ENCODE measurements at regions not wholly inside any gene's neighbourhood (a gene's known extent, or its start where the extent isn't known, plus 50 kb on each side); places are given as distances from the start of the nearest gene placed in this dataset.

- Histone ChIP-seq H3F3A (ENCODE audit: insufficient read depth, low read length, poor library complexity, severe bottlenecking) (no peaks in the 10 kb centered on the region), H3K27ac (ENCODE audit: low read length) (no peak overlapping the region), H3K4me3 (ENCODE audit: low read length) (no peak overlapping the region), H4K20me1 (ENCODE audit: insufficient read depth) (no peaks in the 10 kb centered on the region), H3K27me3 (ENCODE audit: insufficient read depth, low read depth, low read length) (no peaks in the 10 kb centered on the region), H3K9me3 (ENCODE audit: low read length) (no peaks in the 10 kb centered on the region), H3K4me2 (ENCODE audit: low read length) (no peak overlapping the region), H3K79me2 (replicated peaks; ENCODE audit: insufficient read depth, low read length) (no peaks in the 10 kb centered on the region), H2AFZ (ENCODE audit: low read depth, low read length) (no peak overlapping the region), H3K36me3 (ENCODE audit: insufficient read depth, low read length) (no peaks in the 10 kb centered on the region), H3K9ac (ENCODE audit: low read length) (no peak overlapping the region), H3K9me2 (ENCODE audit: insufficient read depth, low read length) (no peaks in the 10 kb centered on the region)
- TF ChIP-seq MXI1 (conservative IDR thresholded peaks at IDR 0.05; ENCODE audit: poor library complexity, severe bottlenecking) = no peak
- no peak for TF ChIP-seq EZH2 (IDR thresholded peaks at IDR 0.05; ENCODE audit: borderline replicate concordance, insufficient read depth, low read length, poor library complexity, severe bottlenecking)
- TF ChIP-seq SMC3 (conservative IDR thresholded peaks at IDR 0.05; ENCODE audit: poor library complexity) = no peak
Observed at GRCh38 chr7:85737426-85737825, 550.6 kb upstream of the SEMA3D start.

GRCh38 chr7:85736085-85736484 lies 549.2 kb upstream of the SEMA3D start:
- no peak overlapping the region for H3K27ac ChIP-seq (ENCODE audit: low read length)
- H3K9me3 ChIP-seq (ENCODE audit: low read length) = no peaks in the 10 kb centered on the region
- H3K36me3 ChIP-seq (ENCODE audit: insufficient read depth, low read length) = no peaks in the 10 kb centered on the region
- H3K79me2 ChIP-seq (replicated peaks; ENCODE audit: insufficient read depth, low read length) = no peaks in the 10 kb centered on the region
- no peaks in the 10 kb centered on the region for H3K27me3 ChIP-seq (ENCODE audit: insufficient read depth, low read depth, low read length)
- no peak overlapping the region for H2AFZ ChIP-seq (ENCODE audit: low read depth, low read length)
- H3F3A ChIP-seq (ENCODE audit: insufficient read depth, low read length, poor library complexity, severe bottlenecking) = no peaks in the 10 kb centered on the region
- TF ChIP-seq SMC3 (conservative IDR thresholded peaks at IDR 0.05; ENCODE audit: poor library complexity) (no peak), EZH2 (IDR thresholded peaks at IDR 0.05; ENCODE audit: borderline replicate concordance, insufficient read depth, low read length, poor library complexity, severe bottlenecking) (no peak), TAF1 (IDR thresholded peaks at IDR 0.05; ENCODE audit: low read depth) (no peak), EP300 (conservative IDR thresholded peaks at IDR 0.05; ENCODE audit: poor library complexity, severe bottlenecking) (no peak), POLR2AphosphoS5 (IDR thresholded peaks at IDR 0.05) (no peak)
- no peak overlapping the region for H3K4me3 ChIP-seq (ENCODE audit: low read length)
- no peak overlapping the region for H3K4me2 ChIP-seq (ENCODE audit: low read length)
- H3K9ac ChIP-seq (ENCODE audit: low read length) = no peak overlapping the region
- H3K9me2 ChIP-seq (ENCODE audit: insufficient read depth, low read length) = no peaks in the 10 kb centered on the region
- no peaks in the 10 kb centered on the region for H4K20me1 ChIP-seq (ENCODE audit: insufficient read depth)

DNA sequence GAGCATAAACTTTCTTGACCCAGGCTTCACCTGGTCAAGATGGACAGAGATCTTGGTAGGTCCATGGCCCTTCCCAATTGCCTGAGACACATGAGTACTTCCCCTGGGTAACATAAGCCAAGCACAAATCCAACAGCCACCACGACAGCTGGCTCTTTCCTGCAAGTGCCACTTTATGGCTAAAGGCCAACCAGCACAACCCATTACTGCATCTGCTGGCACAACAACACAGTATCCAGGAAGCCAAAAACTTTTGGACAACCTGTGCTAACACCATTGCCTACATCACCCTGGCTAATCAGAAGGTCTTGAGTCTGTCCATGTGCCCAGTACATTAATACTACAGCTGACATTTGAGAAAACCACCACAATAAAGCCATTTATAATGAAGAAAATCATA lies 548.0 kb upstream of the SEMA3D start:
- H3F3A ChIP-seq (ENCODE audit: insufficient read depth, low read length, poor library complexity, severe bottlenecking) = no peaks in the 10 kb centered on the region
- H3K4me2 ChIP-seq (ENCODE audit: low read length) = no peak overlapping the region
- no peaks in the 10 kb centered on the region for H3K9me2 ChIP-seq (ENCODE audit: insufficient read depth, low read length)
- H3K4me3 ChIP-seq (ENCODE audit: low read length) = no peak overlapping the region
- no peak overlapping the region for H2AFZ ChIP-seq (ENCODE audit: low read depth, low read length)
- no peaks in the 10 kb centered on the region for H3K27me3 ChIP-seq (ENCODE audit: insufficient read depth, low read depth, low read length)
- H3K9ac ChIP-seq (ENCODE audit: low read length) = no peak overlapping the region
- no peak overlapping the region for H3K27ac ChIP-seq (ENCODE audit: low read length)
- no peaks in the 10 kb centered on the region for H4K20me1 ChIP-seq (ENCODE audit: insufficient read depth)
- no peaks in the 10 kb centered on the region for H3K79me2 ChIP-seq (replicated peaks; ENCODE audit: insufficient read depth, low read length)
- H3K9me3 ChIP-seq (ENCODE audit: low read length) = no peaks in the 10 kb centered on the region
- TF ChIP-seq TAF1 (IDR thresholded peaks at IDR 0.05; ENCODE audit: low read depth) (no peak), EP300 (conservative IDR thresholded peaks at IDR 0.05; ENCODE audit: poor library complexity, severe bottlenecking) (no peak), RAD21 (conservative IDR thresholded peaks at IDR 0.05) (no peak)
- TF ChIP-seq, protein P1, sequence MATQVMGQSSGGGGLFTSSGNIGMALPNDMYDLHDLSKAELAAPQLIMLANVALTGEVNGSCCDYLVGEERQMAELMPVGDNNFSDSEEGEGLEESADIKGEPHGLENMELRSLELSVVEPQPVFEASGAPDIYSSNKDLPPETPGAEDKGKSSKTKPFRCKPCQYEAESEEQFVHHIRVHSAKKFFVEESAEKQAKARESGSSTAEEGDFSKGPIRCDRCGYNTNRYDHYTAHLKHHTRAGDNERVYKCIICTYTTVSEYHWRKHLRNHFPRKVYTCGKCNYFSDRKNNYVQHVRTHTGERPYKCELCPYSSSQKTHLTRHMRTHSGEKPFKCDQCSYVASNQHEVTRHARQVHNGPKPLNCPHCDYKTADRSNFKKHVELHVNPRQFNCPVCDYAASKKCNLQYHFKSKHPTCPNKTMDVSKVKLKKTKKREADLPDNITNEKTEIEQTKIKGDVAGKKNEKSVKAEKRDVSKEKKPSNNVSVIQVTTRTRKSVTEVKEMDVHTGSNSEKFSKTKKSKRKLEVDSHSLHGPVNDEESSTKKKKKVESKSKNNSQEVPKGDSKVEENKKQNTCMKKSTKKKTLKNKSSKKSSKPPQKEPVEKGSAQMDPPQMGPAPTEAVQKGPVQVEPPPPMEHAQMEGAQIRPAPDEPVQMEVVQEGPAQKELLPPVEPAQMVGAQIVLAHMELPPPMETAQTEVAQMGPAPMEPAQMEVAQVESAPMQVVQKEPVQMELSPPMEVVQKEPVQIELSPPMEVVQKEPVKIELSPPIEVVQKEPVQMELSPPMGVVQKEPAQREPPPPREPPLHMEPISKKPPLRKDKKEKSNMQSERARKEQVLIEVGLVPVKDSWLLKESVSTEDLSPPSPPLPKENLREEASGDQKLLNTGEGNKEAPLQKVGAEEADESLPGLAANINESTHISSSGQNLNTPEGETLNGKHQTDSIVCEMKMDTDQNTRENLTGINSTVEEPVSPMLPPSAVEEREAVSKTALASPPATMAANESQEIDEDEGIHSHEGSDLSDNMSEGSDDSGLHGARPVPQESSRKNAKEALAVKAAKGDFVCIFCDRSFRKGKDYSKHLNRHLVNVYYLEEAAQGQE (IDR thresholded peaks at IDR 0.05; ENCODE audit: borderline replicate concordance) = no peak
- H3K36me3 ChIP-seq (ENCODE audit: insufficient read depth, low read length) = no peaks in the 10 kb centered on the region
